Coronary artery (tissue), 2 donors: ENCODE measurements at regions not wholly inside any gene's neighbourhood (a gene's known extent, or its start where the extent isn't known, plus 50 kb on each side); places are given as distances from the start of the nearest gene placed in this dataset.

Source experiments
- DNase-seq: peaks from one replicate; pipeline ENCODE4 v3.0.0-alpha.2; 2017; ENCODE audit warnings: low spot score
- H3K27ac ChIP-seq, 2 donors: fragments of 200-600 bp; sonication (generic); one replicate each; pipeline ENCODE4 v1.5.1; 2016 to 2019
- H3K4me3 ChIP-seq: fragments of 200-600 bp; sonication (generic); 2 replicates; pipeline ENCODE4 v1.5.1; 2016; ENCODE audit warnings: mild to moderate bottlenecking, moderate library complexity
- TF ChIP-seq, protein P1 (sequence below): fragments of 200-600 bp; sonication (generic); IDR thresholded peaks from one replicate; pipeline ENCODE4 v1.5.1; 2019; ENCODE audit warnings: antibody characterized with exemption

DNA sequence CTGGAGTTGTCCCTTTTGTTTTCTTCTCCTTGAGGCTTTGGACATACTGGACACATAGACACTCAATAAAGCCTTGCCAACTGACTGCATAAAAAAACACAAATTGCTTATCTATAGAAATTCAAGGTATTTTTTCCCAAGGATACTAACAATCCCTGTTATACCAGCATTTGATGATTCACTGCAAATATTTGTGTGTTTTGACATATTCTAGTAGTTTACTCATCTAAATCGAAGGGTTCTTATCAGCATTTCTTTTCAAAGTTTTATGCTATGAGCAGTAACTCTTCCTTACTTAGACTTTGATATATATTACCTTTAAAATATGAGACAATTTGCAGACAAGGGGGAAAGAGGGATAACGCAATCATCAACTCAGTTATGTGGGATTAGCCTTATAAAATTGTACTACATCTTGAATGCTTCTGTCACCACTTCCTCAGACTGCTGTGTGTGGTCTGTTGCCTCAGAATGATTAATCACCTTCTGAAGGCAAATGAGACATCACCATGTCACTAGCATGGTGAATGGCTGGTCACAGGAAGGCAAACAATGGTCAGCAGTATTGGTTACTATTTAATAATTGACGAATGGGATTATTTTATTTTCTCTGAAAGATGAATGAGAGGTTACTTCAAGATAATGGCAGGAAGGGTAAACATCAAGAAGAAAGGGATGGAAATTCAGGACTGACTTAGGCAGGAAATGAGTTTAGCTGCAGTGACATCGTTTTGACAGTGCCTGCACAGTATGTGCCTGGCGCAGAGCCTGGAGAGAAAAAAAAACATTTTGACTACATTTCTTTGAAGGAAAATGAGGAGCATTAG is 544.3 kb upstream of the CNKSR2 start:
- TF ChIP-seq, protein P1, sequence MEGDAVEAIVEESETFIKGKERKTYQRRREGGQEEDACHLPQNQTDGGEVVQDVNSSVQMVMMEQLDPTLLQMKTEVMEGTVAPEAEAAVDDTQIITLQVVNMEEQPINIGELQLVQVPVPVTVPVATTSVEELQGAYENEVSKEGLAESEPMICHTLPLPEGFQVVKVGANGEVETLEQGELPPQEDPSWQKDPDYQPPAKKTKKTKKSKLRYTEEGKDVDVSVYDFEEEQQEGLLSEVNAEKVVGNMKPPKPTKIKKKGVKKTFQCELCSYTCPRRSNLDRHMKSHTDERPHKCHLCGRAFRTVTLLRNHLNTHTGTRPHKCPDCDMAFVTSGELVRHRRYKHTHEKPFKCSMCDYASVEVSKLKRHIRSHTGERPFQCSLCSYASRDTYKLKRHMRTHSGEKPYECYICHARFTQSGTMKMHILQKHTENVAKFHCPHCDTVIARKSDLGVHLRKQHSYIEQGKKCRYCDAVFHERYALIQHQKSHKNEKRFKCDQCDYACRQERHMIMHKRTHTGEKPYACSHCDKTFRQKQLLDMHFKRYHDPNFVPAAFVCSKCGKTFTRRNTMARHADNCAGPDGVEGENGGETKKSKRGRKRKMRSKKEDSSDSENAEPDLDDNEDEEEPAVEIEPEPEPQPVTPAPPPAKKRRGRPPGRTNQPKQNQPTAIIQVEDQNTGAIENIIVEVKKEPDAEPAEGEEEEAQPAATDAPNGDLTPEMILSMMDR: no peak
- Histone ChIP-seq H3K4me3 (no peak overlapping the region), H3K27ac (no peak overlapping the region)
- DNase-seq: no peak

GRCh38 chrX:20825984-20826383 is 548.2 kb upstream of the CNKSR2 start:
- no peak for DNase-seq

GRCh38 chrX:20803971-20804370 is 537.3 kb upstream of the RPS6KA3 start:
- TF ChIP-seq, protein P1: no peak
- no peak overlapping the region for H3K4me3 ChIP-seq
- DNase-seq: no peak
- no peak overlapping the region for H3K27ac ChIP-seq

More at GRCh38 chrX:20825984-20826383, 548.2 kb upstream of the CNKSR2 start:
- TF ChIP-seq, protein P1: no peak
- H3K27ac ChIP-seq: no peak overlapping the region
- no peak overlapping the region for H3K4me3 ChIP-seq

- Histone ChIP-seq H3K27ac (no peak overlapping the region), H3K4me3 (no peak overlapping the region)
- TF ChIP-seq, protein P1: no peak
- DNase-seq: no peak
Measured at GRCh38 chrX:20802036-20802435, 535.3 kb upstream of the RPS6KA3 start.

DNA sequence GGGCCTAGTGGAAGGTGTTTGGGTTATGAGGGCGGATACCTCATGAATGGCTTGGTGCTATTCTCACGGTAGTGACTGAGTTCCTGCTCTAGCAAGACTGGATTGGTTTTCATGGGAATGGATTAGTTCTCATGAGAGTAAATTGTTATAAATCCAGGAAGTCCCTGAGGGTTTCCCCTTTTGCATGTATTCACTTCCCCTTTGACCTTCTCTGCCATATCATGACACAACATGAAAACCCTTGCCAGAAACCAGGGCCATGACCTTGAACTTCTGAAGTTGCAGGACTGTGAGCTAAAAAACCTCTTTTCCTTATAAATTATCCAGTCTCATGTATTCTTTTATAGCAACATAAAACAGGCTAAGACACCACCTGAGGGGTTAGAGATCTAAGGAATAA is 529.7 kb upstream of the RPS6KA3 start:
- Histone ChIP-seq H3K27ac (no peak overlapping the region), H3K4me3 (no peak overlapping the region)
- no peak for DNase-seq
- TF ChIP-seq, protein P1: no peak

- Histone ChIP-seq H3K4me3 (no peak overlapping the region), H3K27ac (no peak overlapping the region)
- no peak for DNase-seq
- TF ChIP-seq, protein P1: no peak
Measured at GRCh38 chrX:20789103-20789502, 522.4 kb upstream of the RPS6KA3 start.

- TF ChIP-seq, protein P1: no peak
- DNase-seq: no peak
- Histone ChIP-seq H3K4me3 (no peak overlapping the region), H3K27ac (no peak overlapping the region)
Measured at GRCh38 chrX:20767346-20767745, 500.6 kb upstream of the RPS6KA3 start.
